Keratinocyte (primary cell): ENCODE measurements at regions not wholly inside any gene's neighbourhood (a gene's known extent, or its start where the extent isn't known, plus 50 kb on each side); places are given as distances from the start of the nearest gene placed in this dataset.

ENCODE experiments used
- DNase-seq: peaks from one replicate; pipeline ENCODE4 v3.0.0-alpha.2; 2011; ENCODE audit warnings: low read depth, missing footprints, low spot score
- FAIRE-seq: peaks from 2 replicates; lab custom pipeline; 2011; peaks lifted over from hg19 to GRCh38; lab: Jason Lieb, UNC
- H2AFZ ChIP-seq: 2 replicates; pipeline ENCODE4 v1.6.0; 2012; ENCODE audit warnings: low read length, control low read depth, inconsistent platforms; ENCODE audit not compliant: control insufficient read depth
- H3K27ac ChIP-seq: 2 replicates; pipeline ENCODE4 v1.5.1; 2011; ENCODE audit warnings: low read length; ENCODE audit not compliant: control insufficient read depth, insufficient read depth
- H3K27me3 ChIP-seq: 3 replicates; pipeline ENCODE4 v1.6.0; 2011; ENCODE audit warnings: low read length; ENCODE audit not compliant: control insufficient read depth, insufficient read depth; ENCODE audit errors: extremely low read depth
- H3K36me3 ChIP-seq, 2 experiments: 2 replicates in 1 of 2; 3 replicates in 1 of 2; pipeline ENCODE4 v1.5.1; 2011; ENCODE audit warnings: low read length in 2 of 2, mild to moderate bottlenecking in 1 of 2; ENCODE audit not compliant: control insufficient read depth in 2 of 2, insufficient read depth in 2 of 2; ENCODE audit errors: extremely low read depth in 1 of 2
- H3K4me1 ChIP-seq: 3 replicates; pipeline ENCODE4 v1.5.1; 2011; ENCODE audit warnings: low read length; ENCODE audit not compliant: control insufficient read depth, insufficient read depth; ENCODE audit errors: extremely low read depth
- H3K4me2 ChIP-seq: 3 replicates; pipeline ENCODE4 v1.6.0; 2011; ENCODE audit warnings: low read depth, low read length; ENCODE audit not compliant: control insufficient read depth, insufficient read depth; ENCODE audit errors: extremely low read depth
- H3K4me3 ChIP-seq, 3 experiments: fragments of 200-600 bp in 1 of 3; sonication (generic) in 1 of 3; 2 replicates in 2 of 3; 3 replicates in 1 of 3; pipeline ENCODE4 v1.5.1; 2011 to 2016; ENCODE audit warnings: low read length in 3 of 3, mild to moderate bottlenecking in 3 of 3, control low read depth in 2 of 3, inconsistent platforms in 1 of 3, low read depth in 1 of 3, mixed read lengths in 1 of 3, mixed run types in 1 of 3, moderate library complexity in 1 of 3; ENCODE audit not compliant: control insufficient read depth in 2 of 3, insufficient read depth in 2 of 3; ENCODE audit errors: extremely low read depth in 1 of 3
- H3K79me2 ChIP-seq: 2 replicates; pipeline ENCODE4 v1.6.0; 2012; ENCODE audit warnings: low read length; ENCODE audit not compliant: control insufficient read depth, insufficient read depth
- H3K9ac ChIP-seq: 3 replicates; pipeline ENCODE4 v1.6.0; 2011; ENCODE audit warnings: low read length; ENCODE audit not compliant: control insufficient read depth, insufficient read depth; ENCODE audit errors: extremely low read depth
- H3K9me1 ChIP-seq: 3 replicates; pipeline ENCODE4 v1.6.0; 2011; ENCODE audit warnings: low read length; ENCODE audit not compliant: control insufficient read depth, insufficient read depth; ENCODE audit errors: extremely low read depth
- H3K9me3 ChIP-seq: 2 replicates; pipeline ENCODE4 v1.5.1; 2012; ENCODE audit warnings: low read depth, low read length; ENCODE audit not compliant: control insufficient read depth
- H4K20me1 ChIP-seq: 3 replicates; pipeline ENCODE4 v1.6.0; 2011; ENCODE audit warnings: low read length; ENCODE audit not compliant: control insufficient read depth, insufficient read depth; ENCODE audit errors: extremely low read depth
- CTCF ChIP-seq, 3 experiments: IDR thresholded peaks in 1 of 3; conservative IDR thresholded peaks in 1 of 3; optimal IDR thresholded peaks in 1 of 3; 2 replicates in 2 of 3; 3 replicates in 1 of 3; pipeline versions ENCODE3 to v1.5.1; 2011; ENCODE audit warnings: low read length in 3 of 3, mild to moderate bottlenecking in 3 of 3, moderate library complexity in 2 of 3, control low read depth in 1 of 3, inconsistent platforms in 1 of 3; ENCODE audit not compliant: insufficient read depth in 2 of 3; ENCODE audit errors: extremely low read depth in 1 of 3
- EZH2 ChIP-seq: IDR thresholded peaks from one replicate; pipeline ENCODE4 v1.6.1; 2012; ENCODE audit warnings: inconsistent platforms, mild to moderate bottlenecking, low read length, moderate library complexity
- dilution Hi-C: fragments of 300-500 bp; cut with MboI; formaldehyde crosslinking; loops from one replicate; pipeline ENCODE4 v1.7.0; 2020; ENCODE audit warnings: low sequenced_read_pairs; ENCODE audit not compliant: extremely low pct_ligation_motif_present

DNA sequence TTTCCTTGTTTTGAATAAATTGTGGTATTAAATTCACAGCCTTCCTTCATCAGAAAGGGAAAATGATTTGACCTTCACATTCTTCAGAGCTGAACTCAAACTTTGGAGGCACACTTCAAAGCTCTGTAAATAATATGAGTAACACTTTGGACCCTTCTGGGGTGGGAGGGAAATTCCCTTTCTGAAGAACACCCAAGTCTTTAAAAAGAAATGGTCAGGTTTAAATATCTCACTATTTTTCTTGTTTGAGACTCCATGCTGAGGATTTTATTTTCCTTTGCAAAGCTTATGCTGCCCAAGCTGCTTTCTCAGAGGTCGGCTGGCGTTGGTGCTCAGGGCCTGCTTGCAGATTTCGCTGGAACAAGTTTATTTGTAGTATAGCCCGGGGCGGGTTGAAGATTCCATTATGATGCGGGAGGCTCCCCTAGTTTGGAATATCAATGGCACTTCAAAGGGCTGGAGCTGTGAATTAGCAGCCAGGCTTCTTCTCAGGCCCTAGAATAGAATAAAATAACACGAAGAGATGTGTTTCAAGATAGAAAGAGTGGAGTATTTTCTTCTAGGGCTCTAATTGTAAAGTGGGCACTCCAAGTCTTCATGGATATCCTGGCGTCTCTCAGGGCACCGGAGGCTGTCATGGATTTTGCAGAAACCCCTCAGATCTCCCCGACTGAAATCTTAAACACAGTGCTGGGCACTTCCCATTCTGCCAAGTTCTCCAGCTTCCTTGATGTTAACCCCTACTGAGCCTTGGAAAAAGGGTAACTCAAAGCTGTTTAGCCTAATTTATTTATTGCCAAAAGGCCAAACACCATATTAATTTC is 315.6 kb downstream of the GPAT3 start:
- dilution Hi-C loops: no loop called here
- H3K36me3 ChIP-seq: no peaks in the 10 kb centered on the region
- no peaks in the 10 kb centered on the region for H3K79me2 ChIP-seq
- peak overlapping the region; percentile 50 for H3K9ac ChIP-seq
- H2AFZ ChIP-seq: peak overlapping the region; percentile 13
- peak overlapping the region; percentile 80 for H3K27ac ChIP-seq
- H3K4me2 ChIP-seq: peak overlapping the region; percentile 66
- H4K20me1 ChIP-seq: no peaks in the 10 kb centered on the region
- no peaks in the 10 kb centered on the region for H3K27me3 ChIP-seq
- H3K9me3 ChIP-seq: no peaks in the 10 kb centered on the region
- no peaks in the 10 kb centered on the region for H3K9me1 ChIP-seq
- FAIRE-seq (peak; percentile 73), DNase-seq (no peak)
- TF ChIP-seq CTCF (optimal IDR thresholded peaks at IDR 0.05 in 1 of 3, IDR thresholded peaks at IDR 0.05 in 1 of 3, conservative IDR thresholded peaks at IDR 0.05 in 1 of 3; ENCODE audit: extremely low read depth in 1 of 3, insufficient read depth in 2 of 3, low read length in 3 of 3): no peak
- no peak for TF ChIP-seq EZH2
- H3K4me3 ChIP-seq: peak overlapping the region in 1 of 3 experiments; percentile 26
- H3K4me1 ChIP-seq: peaks cover 34% of the 10 kb centered on the region

DNA sequence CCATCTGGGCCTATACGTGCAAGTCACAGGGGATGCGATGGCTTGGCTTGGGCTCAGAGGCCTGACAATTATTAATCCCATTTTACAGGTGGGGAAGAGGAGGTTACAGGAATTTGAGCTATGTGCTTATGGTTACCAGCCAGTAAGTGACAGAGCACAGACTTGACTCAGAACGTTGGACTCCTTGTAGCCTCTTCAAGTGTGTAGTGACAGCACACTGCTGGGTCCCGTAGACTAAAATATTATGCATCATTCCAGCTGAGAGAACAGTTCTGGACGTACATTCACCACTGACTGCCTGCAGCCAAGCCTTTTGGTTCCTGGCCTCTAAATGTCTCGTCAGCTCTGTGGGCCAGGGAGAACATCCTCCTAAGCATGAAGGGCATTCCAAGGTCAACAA is 314.5 kb downstream of the GPAT3 start:
- no peak for DNase-seq
- H3K4me3 ChIP-seq: no peak overlapping the region
- dilution Hi-C loops: no loop called here
- no peaks in the 10 kb centered on the region for H3K9me3 ChIP-seq
- TF ChIP-seq EZH2: no peak
- TF ChIP-seq CTCF (optimal IDR thresholded peaks at IDR 0.05 in 1 of 3, IDR thresholded peaks at IDR 0.05 in 1 of 3, conservative IDR thresholded peaks at IDR 0.05 in 1 of 3; ENCODE audit: extremely low read depth in 1 of 3, insufficient read depth in 2 of 3, low read length in 3 of 3): no peak
- peaks cover 34% of the 10 kb centered on the region for H3K4me1 ChIP-seq
- no peaks in the 10 kb centered on the region for H4K20me1 ChIP-seq
- no peak overlapping the region for H3K27ac ChIP-seq
- FAIRE-seq: no peak
- H3K9ac ChIP-seq: no peak overlapping the region
- no peak overlapping the region for H3K4me2 ChIP-seq
- no peaks in the 10 kb centered on the region for H3K79me2 ChIP-seq
- H2AFZ ChIP-seq: no peak overlapping the region
- H3K36me3 ChIP-seq: no peaks in the 10 kb centered on the region
- H3K27me3 ChIP-seq: no peaks in the 10 kb centered on the region
- no peaks in the 10 kb centered on the region for H3K9me1 ChIP-seq
